ENCODE measurements at regions not wholly inside any gene's neighbourhood (a gene's known extent, or its start where the extent isn't known, plus 50 kb on each side); places are given as distances from the start of the nearest gene placed in this dataset.
"Not testable (repeated sequence)": the region's sequence is repeated elsewhere in the genome, so short reads cannot be mapped to it uniquely, and the experiment has no call there.

GRCh38 chr10:46645110-46645509, 66.2 kb downstream of the SYT15 start:
- H3K27ac ChIP-seq (ENCODE audit: extremely low read depth, low read depth, low read length); H3K9me3 ChIP-seq (ENCODE audit: control insufficient read depth, insufficient read depth, low read depth, low read length); H3K4me3 ChIP-seq (ENCODE audit: low read depth, low read length); POLR2A ChIA-PET; H3K36me3 ChIP-seq (ENCODE audit: control insufficient read depth in 2 of 2, insufficient read depth in 1 of 2, low read length in 2 of 2); H3K4me1 ChIP-seq (ENCODE audit: control insufficient read depth, insufficient read depth, low read length); CTCF ChIA-PET: not testable (repeated sequence)

- H3K27ac ChIP-seq (ENCODE audit: extremely low read depth, low read depth, low read length); POLR2A ChIA-PET; CTCF ChIA-PET; H3K9me3 ChIP-seq (ENCODE audit: control insufficient read depth, insufficient read depth, low read depth, low read length); H3K36me3 ChIP-seq (ENCODE audit: control insufficient read depth in 2 of 2, insufficient read depth in 1 of 2, low read length in 2 of 2); H3K4me1 ChIP-seq (ENCODE audit: control insufficient read depth, insufficient read depth, low read length); H3K4me3 ChIP-seq (ENCODE audit: low read depth, low read length): not testable (repeated sequence)
Measured at GRCh38 chr10:46646132-46646531, 67.2 kb downstream of the SYT15 start.

GRCh38 chr10:46650967-46651366, 72.0 kb downstream of the SYT15 start:
- H3K36me3 ChIP-seq (ENCODE audit: control insufficient read depth in 2 of 2, insufficient read depth in 1 of 2, low read length in 2 of 2); H3K9me3 ChIP-seq (ENCODE audit: control insufficient read depth, insufficient read depth, low read depth, low read length); H3K4me1 ChIP-seq (ENCODE audit: control insufficient read depth, insufficient read depth, low read length); POLR2A ChIA-PET; H3K4me3 ChIP-seq (ENCODE audit: low read depth, low read length); H3K27ac ChIP-seq (ENCODE audit: extremely low read depth, low read depth, low read length); CTCF ChIA-PET: not testable (repeated sequence)

GRCh38 chr10:46657437-46657836, 78.5 kb downstream of the SYT15 start:
- H3K4me1 ChIP-seq (ENCODE audit: control insufficient read depth, insufficient read depth, low read length); H3K4me3 ChIP-seq (ENCODE audit: low read depth, low read length); H3K36me3 ChIP-seq (ENCODE audit: control insufficient read depth in 2 of 2, insufficient read depth in 1 of 2, low read length in 2 of 2); POLR2A ChIA-PET; CTCF ChIA-PET; H3K27ac ChIP-seq (ENCODE audit: extremely low read depth, low read depth, low read length); H3K9me3 ChIP-seq (ENCODE audit: control insufficient read depth, insufficient read depth, low read depth, low read length): not testable (repeated sequence)

- H3K4me1 ChIP-seq (ENCODE audit: control insufficient read depth, insufficient read depth, low read length); H3K36me3 ChIP-seq (ENCODE audit: control insufficient read depth in 2 of 2, insufficient read depth in 1 of 2, low read length in 2 of 2); H3K9me3 ChIP-seq (ENCODE audit: control insufficient read depth, insufficient read depth, low read depth, low read length); H3K4me3 ChIP-seq (ENCODE audit: low read depth, low read length); POLR2A ChIA-PET; H3K27ac ChIP-seq (ENCODE audit: extremely low read depth, low read depth, low read length); CTCF ChIA-PET: not testable (repeated sequence)
Measured at GRCh38 chr10:46660027-46660834, 81.3 kb downstream of the SYT15 start.

GRCh38 chr10:46660835-46661164, 81.9 kb downstream of the SYT15 start:
- H3K4me3 ChIP-seq (ENCODE audit: low read depth, low read length); H3K4me1 ChIP-seq (ENCODE audit: control insufficient read depth, insufficient read depth, low read length); POLR2A ChIA-PET; H3K27ac ChIP-seq (ENCODE audit: extremely low read depth, low read depth, low read length); CTCF ChIA-PET; H3K9me3 ChIP-seq (ENCODE audit: control insufficient read depth, insufficient read depth, low read depth, low read length); H3K36me3 ChIP-seq (ENCODE audit: control insufficient read depth in 2 of 2, insufficient read depth in 1 of 2, low read length in 2 of 2): not testable (repeated sequence)

- H3K4me1 ChIP-seq (ENCODE audit: control insufficient read depth, insufficient read depth, low read length); CTCF ChIA-PET; H3K4me3 ChIP-seq (ENCODE audit: low read depth, low read length); POLR2A ChIA-PET; H3K27ac ChIP-seq (ENCODE audit: extremely low read depth, low read depth, low read length); H3K36me3 ChIP-seq (ENCODE audit: control insufficient read depth in 2 of 2, insufficient read depth in 1 of 2, low read length in 2 of 2); H3K9me3 ChIP-seq (ENCODE audit: control insufficient read depth, insufficient read depth, low read depth, low read length): not testable (repeated sequence)
- peak; percentile 34; the same call in 1 of the 2 replicates for TF ChIP-seq ZNF133 (tag by site-specific recombination; IDR thresholded peaks at IDR 0.05)
- peak; percentile 16; the same call in 1 of the 2 replicates for TF ChIP-seq ATF2 (tag by site-specific recombination; IDR thresholded peaks at IDR 0.05; ENCODE audit: low read depth)
Measured at GRCh38 chr10:46665536-46665935, 86.6 kb downstream of the SYT15 start.

GRCh38 chr10:46668357-46668997, 89.5 kb downstream of the SYT15 start:
- H3K27ac ChIP-seq (ENCODE audit: extremely low read depth, low read depth, low read length); H3K9me3 ChIP-seq (ENCODE audit: control insufficient read depth, insufficient read depth, low read depth, low read length); H3K4me3 ChIP-seq (ENCODE audit: low read depth, low read length); CTCF ChIA-PET; POLR2A ChIA-PET; H3K4me1 ChIP-seq (ENCODE audit: control insufficient read depth, insufficient read depth, low read length); H3K36me3 ChIP-seq (ENCODE audit: control insufficient read depth in 2 of 2, insufficient read depth in 1 of 2, low read length in 2 of 2): not testable (repeated sequence)

GRCh38 chr10:46677836-46678435, 99.0 kb downstream of the SYT15 start:
- H3K4me3 ChIP-seq (ENCODE audit: low read depth, low read length); H3K36me3 ChIP-seq (ENCODE audit: control insufficient read depth in 2 of 2, insufficient read depth in 1 of 2, low read length in 2 of 2); POLR2A ChIA-PET; CTCF ChIA-PET; H3K9me3 ChIP-seq (ENCODE audit: control insufficient read depth, insufficient read depth, low read depth, low read length); H3K4me1 ChIP-seq (ENCODE audit: control insufficient read depth, insufficient read depth, low read length); H3K27ac ChIP-seq (ENCODE audit: extremely low read depth, low read depth, low read length): not testable (repeated sequence)

- H3K4me3 ChIP-seq (ENCODE audit: low read depth, low read length); H3K27ac ChIP-seq (ENCODE audit: extremely low read depth, low read depth, low read length); POLR2A ChIA-PET; H3K36me3 ChIP-seq (ENCODE audit: control insufficient read depth in 2 of 2, insufficient read depth in 1 of 2, low read length in 2 of 2); H3K4me1 ChIP-seq (ENCODE audit: control insufficient read depth, insufficient read depth, low read length); H3K9me3 ChIP-seq (ENCODE audit: control insufficient read depth, insufficient read depth, low read depth, low read length); CTCF ChIA-PET: not testable (repeated sequence)
Measured at GRCh38 chr10:46691397-46691796, 112.5 kb downstream of the SYT15 start.
